ENCODE measurements at regions not wholly inside any gene's neighbourhood (a gene's known extent, or its start where the extent isn't known, plus 50 kb on each side); places are given as distances from the start of the nearest gene placed in this dataset.

DNA sequence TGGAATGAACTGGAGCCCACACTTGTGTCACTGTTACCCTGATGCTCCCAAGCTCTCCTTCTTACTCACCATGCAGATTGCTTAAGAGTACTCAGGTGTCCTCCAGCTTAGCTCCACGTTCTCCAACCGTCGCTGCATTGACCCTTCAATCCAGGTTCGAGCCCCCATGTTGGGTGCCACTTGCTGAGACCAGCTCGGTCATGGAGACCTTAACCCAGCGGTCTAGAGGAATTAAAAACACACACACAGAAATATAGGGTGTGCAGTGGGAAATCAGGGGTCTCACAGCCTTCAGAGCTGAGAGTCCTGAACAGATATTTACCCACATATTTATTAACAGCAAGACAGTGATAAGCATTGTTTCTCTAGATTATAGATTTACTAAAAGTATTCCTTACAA, 229.1 kb upstream of the APCDD1 start:
- TF ChIP-seq CTCF (IDR thresholded peaks at IDR 0.05; ENCODE audit: poor library complexity) (no peak), EZH2 (IDR thresholded peaks at IDR 0.05; ENCODE audit: borderline replicate concordance) (no peak)

All from hepatocyte (in vitro differentiated cells).